ENCODE measurements at regions not wholly inside any gene's neighbourhood (a gene's known extent, or its start where the extent isn't known, plus 50 kb on each side); places are given as distances from the start of the nearest gene placed in this dataset.

DNA sequence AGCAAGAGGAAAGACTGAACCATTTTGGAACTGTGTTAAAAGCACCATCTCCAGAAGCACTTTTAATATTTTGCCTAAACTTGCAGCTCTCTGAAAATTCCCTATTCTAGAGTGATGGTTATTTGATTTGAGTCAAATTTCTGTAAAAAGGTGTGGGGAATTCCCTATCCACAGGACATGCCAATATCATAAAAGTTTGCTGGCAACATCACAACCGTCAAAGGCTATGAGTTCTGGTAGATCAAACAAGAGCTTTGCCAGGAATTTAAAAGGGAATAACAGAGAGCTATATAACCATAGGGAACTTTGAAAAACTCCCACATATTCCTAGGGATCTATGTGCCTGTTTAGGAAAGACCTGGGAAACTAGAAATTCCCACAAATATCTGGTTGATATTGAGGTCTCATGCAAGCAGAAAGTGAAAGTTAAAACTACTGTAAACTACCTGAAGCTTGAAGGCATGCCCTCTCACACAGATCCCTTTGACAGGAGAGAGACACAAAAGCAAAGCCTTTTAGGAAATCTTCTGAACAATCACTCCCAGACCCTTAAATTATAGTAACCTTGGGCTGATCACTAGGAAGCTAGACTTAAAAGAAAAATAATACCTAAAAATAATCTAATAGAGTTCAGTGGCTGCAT, 549.9 kb downstream of the ANXA1 start:
- TF ChIP-seq, protein P1, sequence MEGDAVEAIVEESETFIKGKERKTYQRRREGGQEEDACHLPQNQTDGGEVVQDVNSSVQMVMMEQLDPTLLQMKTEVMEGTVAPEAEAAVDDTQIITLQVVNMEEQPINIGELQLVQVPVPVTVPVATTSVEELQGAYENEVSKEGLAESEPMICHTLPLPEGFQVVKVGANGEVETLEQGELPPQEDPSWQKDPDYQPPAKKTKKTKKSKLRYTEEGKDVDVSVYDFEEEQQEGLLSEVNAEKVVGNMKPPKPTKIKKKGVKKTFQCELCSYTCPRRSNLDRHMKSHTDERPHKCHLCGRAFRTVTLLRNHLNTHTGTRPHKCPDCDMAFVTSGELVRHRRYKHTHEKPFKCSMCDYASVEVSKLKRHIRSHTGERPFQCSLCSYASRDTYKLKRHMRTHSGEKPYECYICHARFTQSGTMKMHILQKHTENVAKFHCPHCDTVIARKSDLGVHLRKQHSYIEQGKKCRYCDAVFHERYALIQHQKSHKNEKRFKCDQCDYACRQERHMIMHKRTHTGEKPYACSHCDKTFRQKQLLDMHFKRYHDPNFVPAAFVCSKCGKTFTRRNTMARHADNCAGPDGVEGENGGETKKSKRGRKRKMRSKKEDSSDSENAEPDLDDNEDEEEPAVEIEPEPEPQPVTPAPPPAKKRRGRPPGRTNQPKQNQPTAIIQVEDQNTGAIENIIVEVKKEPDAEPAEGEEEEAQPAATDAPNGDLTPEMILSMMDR (conservative IDR thresholded peaks at IDR 0.05; ENCODE audit: low read length) = no peak
- no peak for TF ChIP-seq EZH2phosphoT487 (IDR thresholded peaks at IDR 0.05; ENCODE audit: borderline replicate concordance, low read depth, low read length)

Data from OCI-LY7 (cell line).